ENCODE measurements at regions not wholly inside any gene's neighbourhood (a gene's known extent, or its start where the extent isn't known, plus 50 kb on each side); places are given as distances from the start of the nearest gene placed in this dataset.

DNA sequence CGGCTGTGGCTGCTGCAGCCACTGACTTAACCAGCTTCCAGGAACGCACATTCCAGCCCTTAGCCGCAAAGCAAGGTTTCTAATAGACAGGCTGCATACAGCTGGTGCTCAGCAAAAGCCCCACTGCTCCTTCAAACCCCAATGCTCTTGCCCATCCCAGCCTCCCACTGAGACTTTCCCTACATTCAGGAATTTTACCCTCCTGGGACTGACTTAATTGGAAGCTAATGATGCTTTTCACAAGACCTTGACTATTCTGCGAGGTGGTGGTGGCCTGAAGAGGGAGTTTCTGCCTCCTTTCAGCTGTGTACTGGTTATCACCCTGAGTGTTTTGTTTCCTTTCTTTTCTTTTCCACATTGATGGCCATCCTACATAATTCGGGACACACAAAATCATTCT, 164.9 kb upstream of the IRX1 start:
- Histone ChIP-seq H3K4me3 (no peak overlapping the region), H3K27ac (no peak overlapping the region), H3K36me3 (no peaks in the 10 kb centered on the region), H3K4me1 (no peaks in the 10 kb centered on the region), H3K27me3 (no peaks in the 10 kb centered on the region), H3K9me3 (no peaks in the 10 kb centered on the region)
- in situ Hi-C loops (cut with MboI; ENCODE audit: low pct_ligation_motif_present in 1 of 4, low pct_unique_long_range_greater_than_20kb in 1 of 4, low sequenced_read_pairs in 3 of 4): no loop called here
- DNase-seq: no peak
- no peak for TF ChIP-seq POLR2A (IDR thresholded peaks at IDR 0.05)
- intact Hi-C loops (cut with DNase I; ENCODE audit: low total_unique reads): no loop called here
- WGBS, 2 donors (ENCODE audit: low coverage in 1 of 2): 46 to 62% methylated on average over 2 to 5 of the region's 5 CpGs

DNA sequence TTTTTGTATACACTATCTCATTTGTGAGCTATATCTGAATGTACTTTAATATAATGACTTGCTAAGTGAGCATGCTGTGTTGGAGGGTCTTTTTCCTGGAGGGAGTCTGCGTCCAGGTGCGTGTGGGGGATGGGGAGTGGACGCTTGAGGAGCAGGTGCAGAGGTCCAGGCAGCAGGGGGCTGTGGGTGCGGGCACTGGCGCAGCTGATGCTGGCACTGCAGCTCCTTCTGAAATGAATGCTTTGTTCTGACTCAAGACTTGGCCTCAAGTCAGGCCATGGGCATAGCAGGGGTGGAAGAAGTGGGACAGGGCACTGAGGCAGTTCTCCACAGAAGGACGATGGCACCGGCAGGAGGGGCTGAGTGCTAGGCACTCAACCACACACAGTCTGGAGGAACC, 165.7 kb upstream of the IRX1 start:
- TF ChIP-seq EP300 (IDR thresholded peaks at IDR 0.05; ENCODE audit: low read depth) (no peak), POLR2A (IDR thresholded peaks at IDR 0.05) (no peak), POLR2AphosphoS5 (IDR thresholded peaks at IDR 0.05) (no peak)
- TF ChIP-seq, protein P1, sequence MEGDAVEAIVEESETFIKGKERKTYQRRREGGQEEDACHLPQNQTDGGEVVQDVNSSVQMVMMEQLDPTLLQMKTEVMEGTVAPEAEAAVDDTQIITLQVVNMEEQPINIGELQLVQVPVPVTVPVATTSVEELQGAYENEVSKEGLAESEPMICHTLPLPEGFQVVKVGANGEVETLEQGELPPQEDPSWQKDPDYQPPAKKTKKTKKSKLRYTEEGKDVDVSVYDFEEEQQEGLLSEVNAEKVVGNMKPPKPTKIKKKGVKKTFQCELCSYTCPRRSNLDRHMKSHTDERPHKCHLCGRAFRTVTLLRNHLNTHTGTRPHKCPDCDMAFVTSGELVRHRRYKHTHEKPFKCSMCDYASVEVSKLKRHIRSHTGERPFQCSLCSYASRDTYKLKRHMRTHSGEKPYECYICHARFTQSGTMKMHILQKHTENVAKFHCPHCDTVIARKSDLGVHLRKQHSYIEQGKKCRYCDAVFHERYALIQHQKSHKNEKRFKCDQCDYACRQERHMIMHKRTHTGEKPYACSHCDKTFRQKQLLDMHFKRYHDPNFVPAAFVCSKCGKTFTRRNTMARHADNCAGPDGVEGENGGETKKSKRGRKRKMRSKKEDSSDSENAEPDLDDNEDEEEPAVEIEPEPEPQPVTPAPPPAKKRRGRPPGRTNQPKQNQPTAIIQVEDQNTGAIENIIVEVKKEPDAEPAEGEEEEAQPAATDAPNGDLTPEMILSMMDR (IDR thresholded peaks at IDR 0.05): no peak
- in situ Hi-C loops (cut with MboI; ENCODE audit: low pct_ligation_motif_present in 1 of 4, low pct_unique_long_range_greater_than_20kb in 1 of 4, low sequenced_read_pairs in 3 of 4) (no loop called here), intact Hi-C loops (cut with DNase I; ENCODE audit: low total_unique reads) (no loop called here)
- WGBS, 2 donors (ENCODE audit: low coverage in 1 of 2): 64% methylated on average over 7 of the region's 7 CpGs; no CpG with 5 or more reads in 1 of the 2 donors
- Histone ChIP-seq H3K36me3 (no peaks in the 10 kb centered on the region), H3K4me1 (no peaks in the 10 kb centered on the region), H3K4me3 (no peak overlapping the region), H3K27me3 (no peaks in the 10 kb centered on the region), H3K27ac (no peak overlapping the region), H3K9me3 (no peaks in the 10 kb centered on the region)
- DNase-seq: no peak

- no peak for DNase-seq
- in situ Hi-C loops (cut with MboI; ENCODE audit: low pct_ligation_motif_present in 1 of 4, low pct_unique_long_range_greater_than_20kb in 1 of 4, low sequenced_read_pairs in 3 of 4): no loop called here
- Histone ChIP-seq H3K27me3 (no peaks in the 10 kb centered on the region), H3K36me3 (no peaks in the 10 kb centered on the region), H3K4me1 (no peaks in the 10 kb centered on the region), H3K4me3 (no peak overlapping the region), H3K27ac (no peak overlapping the region), H3K9me3 (peaks cover 0 to 3% of the 10 kb centered on the region in 2 donors)
- TF ChIP-seq EP300 (IDR thresholded peaks at IDR 0.05; ENCODE audit: low read depth) (no peak), POLR2AphosphoS5 (IDR thresholded peaks at IDR 0.05) (no peak), POLR2A (IDR thresholded peaks at IDR 0.05) (no peak)
- TF ChIP-seq, protein P1 (IDR thresholded peaks at IDR 0.05): no peak
- WGBS, 2 donors (ENCODE audit: low coverage in 1 of 2): 25 to 41% methylated on average over 8 to 15 of the region's 15 CpGs
- intact Hi-C loops (cut with DNase I; ENCODE audit: low total_unique reads): no loop called here
Observed at GRCh38 chr5:3428334-3428733, 167.3 kb upstream of the IRX1 start.

GRCh38 chr5:3424946-3425345, 170.7 kb upstream of the IRX1 start:
- no peaks in the 10 kb centered on the region for H3K36me3 ChIP-seq
- peaks cover 0 to 3% of the 10 kb centered on the region in 2 donors for H3K9me3 ChIP-seq
- intact Hi-C loops (cut with DNase I; ENCODE audit: low total_unique reads): no loop called here
- 14 to 20% methylated on average over 2 of the region's 2 CpGs for WGBS, 2 donors (ENCODE audit: low coverage in 1 of 2)
- in situ Hi-C loops (cut with MboI; ENCODE audit: low pct_ligation_motif_present in 1 of 4, low pct_unique_long_range_greater_than_20kb in 1 of 4, low sequenced_read_pairs in 3 of 4): no loop called here
- H3K27me3 ChIP-seq: no peaks in the 10 kb centered on the region
- no peaks in the 10 kb centered on the region for H3K4me1 ChIP-seq
- H3K4me3 ChIP-seq: no peak overlapping the region
- TF ChIP-seq EP300 (IDR thresholded peaks at IDR 0.05; ENCODE audit: low read depth): no peak
- TF ChIP-seq, protein P1 (IDR thresholded peaks at IDR 0.05): no peak
- TF ChIP-seq POLR2AphosphoS5 (IDR thresholded peaks at IDR 0.05): no peak
- TF ChIP-seq POLR2A (IDR thresholded peaks at IDR 0.05): no peak
- DNase-seq: no peak
- H3K27ac ChIP-seq: no peak overlapping the region

- H3K27ac ChIP-seq: no peak overlapping the region
- in situ Hi-C loops (cut with MboI; ENCODE audit: low pct_ligation_motif_present in 1 of 4, low pct_unique_long_range_greater_than_20kb in 1 of 4, low sequenced_read_pairs in 3 of 4) (no loop called here), intact Hi-C loops (cut with DNase I; ENCODE audit: low total_unique reads) (no loop called here)
- no peaks in the 10 kb centered on the region for H3K36me3 ChIP-seq
- H3K27me3 ChIP-seq: no peaks in the 10 kb centered on the region
- no peaks in the 10 kb centered on the region for H3K4me1 ChIP-seq
- TF ChIP-seq, protein P1 (IDR thresholded peaks at IDR 0.05): no peak
- TF ChIP-seq EP300 (IDR thresholded peaks at IDR 0.05; ENCODE audit: low read depth) (no peak), POLR2A (IDR thresholded peaks at IDR 0.05) (no peak), POLR2AphosphoS5 (IDR thresholded peaks at IDR 0.05) (no peak)
- no peak for DNase-seq
- H3K9me3 ChIP-seq: no peaks in the 10 kb centered on the region
- no peak overlapping the region for H3K4me3 ChIP-seq
- 64 to 70% methylated on average over 4 to 15 of the region's 17 CpGs for WGBS, 2 donors (ENCODE audit: low coverage in 1 of 2)
Observed at GRCh38 chr5:3417376-3417943, 178.2 kb upstream of the IRX1 start.

Measured in transverse colon (tissue), 4 donors.